Fibroblast of the aortic adventitia (primary cell): ENCODE measurements at regions not wholly inside any gene's neighbourhood (a gene's known extent, or its start where the extent isn't known, plus 50 kb on each side); places are given as distances from the start of the nearest gene placed in this dataset.

Experiments
- DNase-seq: peaks from one replicate; pipeline ENCODE4 v3.0.0-alpha.2; 2010; ENCODE audit warnings: low read depth
- H3K4me3 ChIP-seq: 2 replicates; pipeline ENCODE4 v1.5.1; 2011; ENCODE audit warnings: low read depth, mild to moderate bottlenecking, control low read depth, low read length, moderate library complexity
- TF ChIP-seq, protein P1 (sequence below): IDR thresholded peaks from 2 replicates; pipeline ENCODE4 v1.5.1; 2011; ENCODE audit warnings: mild to moderate bottlenecking, low read length, control low read depth, inconsistent platforms; ENCODE audit not compliant: insufficient read depth

DNA sequence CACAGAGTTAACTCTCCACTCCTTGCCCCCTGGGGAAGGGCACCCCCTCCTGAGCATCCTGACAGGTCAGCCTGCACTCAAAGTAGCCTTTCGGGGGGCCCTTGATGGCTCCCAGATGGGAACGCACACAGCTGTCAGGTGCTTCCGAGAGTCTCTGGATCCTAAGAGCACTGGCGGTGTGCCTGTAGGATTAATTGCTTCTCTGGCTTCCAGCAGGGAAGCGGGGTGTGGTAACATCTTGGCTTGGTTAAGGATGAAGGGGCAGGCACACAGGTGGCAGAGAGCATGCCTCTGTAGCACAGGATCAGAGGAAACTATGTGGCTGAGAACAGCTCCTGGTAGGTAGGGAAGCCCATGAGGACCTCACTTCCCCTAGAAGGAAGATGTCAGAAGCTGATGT is 199.8 kb downstream of the MIAT start:
- DNase-seq: peak; percentile 11
- no peak overlapping the region for H3K4me3 ChIP-seq
- TF ChIP-seq, protein P1, sequence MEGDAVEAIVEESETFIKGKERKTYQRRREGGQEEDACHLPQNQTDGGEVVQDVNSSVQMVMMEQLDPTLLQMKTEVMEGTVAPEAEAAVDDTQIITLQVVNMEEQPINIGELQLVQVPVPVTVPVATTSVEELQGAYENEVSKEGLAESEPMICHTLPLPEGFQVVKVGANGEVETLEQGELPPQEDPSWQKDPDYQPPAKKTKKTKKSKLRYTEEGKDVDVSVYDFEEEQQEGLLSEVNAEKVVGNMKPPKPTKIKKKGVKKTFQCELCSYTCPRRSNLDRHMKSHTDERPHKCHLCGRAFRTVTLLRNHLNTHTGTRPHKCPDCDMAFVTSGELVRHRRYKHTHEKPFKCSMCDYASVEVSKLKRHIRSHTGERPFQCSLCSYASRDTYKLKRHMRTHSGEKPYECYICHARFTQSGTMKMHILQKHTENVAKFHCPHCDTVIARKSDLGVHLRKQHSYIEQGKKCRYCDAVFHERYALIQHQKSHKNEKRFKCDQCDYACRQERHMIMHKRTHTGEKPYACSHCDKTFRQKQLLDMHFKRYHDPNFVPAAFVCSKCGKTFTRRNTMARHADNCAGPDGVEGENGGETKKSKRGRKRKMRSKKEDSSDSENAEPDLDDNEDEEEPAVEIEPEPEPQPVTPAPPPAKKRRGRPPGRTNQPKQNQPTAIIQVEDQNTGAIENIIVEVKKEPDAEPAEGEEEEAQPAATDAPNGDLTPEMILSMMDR: no peak

DNA sequence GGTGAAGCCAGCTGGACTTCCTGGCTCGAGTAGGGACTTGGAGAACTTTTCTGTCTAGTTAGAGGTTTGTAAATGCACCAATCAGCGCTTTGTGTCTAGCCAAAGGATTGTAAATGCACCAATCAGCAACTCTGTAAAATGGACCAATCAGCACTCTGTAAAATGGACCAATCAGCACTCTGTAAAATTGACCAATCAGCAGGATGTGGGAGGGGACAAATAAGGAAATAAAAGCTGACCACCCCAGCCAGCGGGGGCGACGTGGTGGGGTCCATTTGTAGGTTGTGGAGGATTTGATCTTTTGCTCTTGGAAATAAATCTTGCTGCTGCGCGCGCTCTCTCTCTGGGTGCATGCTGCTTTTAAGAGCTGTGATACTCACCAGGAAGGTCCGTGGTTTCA is 202.9 kb downstream of the MIAT start:
- no peak overlapping the region for H3K4me3 ChIP-seq
- no peak for DNase-seq
- TF ChIP-seq, protein P1: no peak

DNA sequence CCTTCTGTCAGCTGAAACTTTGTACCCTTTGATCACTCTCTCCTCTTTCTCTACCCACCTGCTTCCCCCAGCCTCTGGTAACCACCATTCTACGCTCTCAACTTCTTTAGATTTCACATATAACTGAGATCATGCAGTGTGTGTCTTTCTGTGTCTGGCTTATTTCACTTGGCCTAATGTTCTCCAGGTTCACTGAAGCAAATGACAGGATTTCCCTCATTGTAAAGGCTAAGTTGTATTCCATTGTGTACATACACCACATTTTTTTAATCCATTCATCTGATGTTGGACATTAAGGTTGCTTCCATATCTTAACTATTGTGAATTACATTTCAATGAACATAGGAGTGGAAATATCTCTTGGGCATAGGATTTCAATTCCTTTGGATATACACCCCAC is 207.6 kb downstream of the MIAT start:
- H3K4me3 ChIP-seq: no peak overlapping the region
- no peak for DNase-seq
- TF ChIP-seq, protein P1: no peak

DNA sequence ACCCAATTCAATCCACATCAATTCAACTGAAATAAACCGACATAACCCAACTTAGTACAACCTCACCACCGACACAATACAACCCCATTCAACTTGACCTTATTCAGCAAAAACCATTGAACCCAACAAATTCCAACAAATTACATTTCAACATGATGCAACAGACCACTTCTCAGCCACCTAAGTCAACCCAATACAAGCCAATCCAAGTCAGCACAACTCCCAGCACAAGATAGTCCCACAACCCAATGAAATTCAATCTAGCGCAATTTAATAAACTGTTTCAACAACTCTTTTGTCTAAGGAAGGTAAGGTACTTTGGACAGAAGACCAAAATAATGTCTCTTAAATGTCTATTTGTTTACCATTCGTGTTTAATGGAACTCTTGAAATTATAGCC is 226.0 kb downstream of the MIAT start:
- no peak overlapping the region for H3K4me3 ChIP-seq
- DNase-seq: no peak
- TF ChIP-seq, protein P1: no peak

DNA sequence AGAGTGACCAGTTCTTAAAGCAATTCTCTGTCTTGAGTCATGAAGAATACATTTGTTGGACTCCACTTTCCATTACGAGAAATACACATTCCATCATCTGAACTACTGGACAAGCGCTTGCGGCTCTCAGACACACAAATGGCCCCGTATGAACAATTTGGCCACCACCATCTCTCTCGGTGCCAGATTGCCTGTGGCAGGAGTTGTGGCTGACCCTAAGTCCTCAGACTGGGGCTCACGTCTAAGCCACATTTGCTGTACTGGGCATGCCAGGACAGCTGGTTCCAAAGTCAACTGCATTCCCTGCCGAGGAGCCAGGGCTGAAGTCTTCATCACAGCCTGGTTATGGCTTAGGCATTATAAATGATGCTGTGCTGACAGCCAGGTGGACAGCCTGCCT is 227.5 kb downstream of the MIAT start:
- peak; percentile 27 for DNase-seq
- H3K4me3 ChIP-seq: no peak overlapping the region
- TF ChIP-seq, protein P1: no peak

DNA sequence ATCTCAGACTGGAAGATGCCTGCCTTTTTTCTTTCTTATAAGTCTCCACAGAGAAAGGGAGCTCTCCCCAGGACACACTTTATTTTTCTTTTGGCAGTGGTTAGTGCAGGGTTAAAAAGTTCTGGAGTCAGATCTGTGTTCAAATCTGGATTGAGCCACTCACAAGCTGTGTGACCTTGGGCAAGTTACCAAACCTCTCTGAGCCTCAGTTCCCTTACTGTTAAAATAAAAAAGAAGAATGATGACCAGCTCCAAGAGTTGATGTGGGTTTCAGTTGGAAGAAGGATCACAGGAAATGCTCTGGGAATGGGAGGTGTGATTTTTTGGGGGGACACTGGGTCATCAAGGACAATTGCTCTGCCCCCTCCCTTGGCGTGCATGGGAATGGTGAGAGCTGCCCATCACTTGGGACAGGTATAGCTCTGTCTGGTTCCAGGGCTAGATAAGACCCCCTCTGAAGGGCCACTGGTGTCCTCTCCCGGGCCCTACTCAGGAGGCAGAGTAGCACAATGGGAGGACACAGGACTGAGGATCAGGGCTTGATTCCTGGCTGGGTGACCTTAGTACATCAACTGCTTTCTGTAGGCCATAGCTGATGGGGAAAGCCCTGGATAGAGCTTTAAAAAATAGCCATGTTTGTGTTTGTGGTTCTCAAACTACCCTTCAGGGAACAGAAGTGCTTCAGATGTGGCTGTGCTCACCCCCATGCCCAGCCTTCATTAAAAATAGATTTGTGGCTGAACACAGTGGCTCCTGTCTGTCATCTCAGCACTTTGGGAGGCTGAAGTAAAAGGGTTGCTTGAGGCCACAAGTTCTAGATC is 228.3 kb downstream of the MIAT start:
- H3K4me3 ChIP-seq: no peak overlapping the region
- TF ChIP-seq, protein P1: no peak
- no peak for DNase-seq

DNA sequence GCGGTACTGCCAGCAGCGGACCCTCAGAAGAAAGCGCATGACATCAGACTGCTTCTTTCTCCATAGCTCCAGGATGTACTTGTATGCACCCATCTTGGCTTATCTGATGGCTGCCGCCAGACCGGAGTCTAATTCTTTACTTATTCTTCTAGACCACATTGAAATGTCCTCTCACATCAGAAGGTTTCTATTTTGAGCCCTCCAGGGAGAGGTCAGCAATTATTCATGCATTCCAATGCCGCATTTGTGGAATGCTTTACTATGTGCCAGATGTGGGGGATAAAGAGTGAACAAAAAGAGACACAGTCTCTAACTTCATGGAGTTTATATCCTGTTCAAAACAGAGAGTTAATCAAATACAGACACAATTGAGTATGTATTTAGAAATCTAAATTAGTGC is 230.1 kb downstream of the MIAT start:
- peak; percentile 93 for DNase-seq
- no peak overlapping the region for H3K4me3 ChIP-seq
- TF ChIP-seq, protein P1: no peak
